GF-D8 (cell line): ENCODE measurements at regions not wholly inside any gene's neighbourhood (a gene's known extent, or its start where the extent isn't known, plus 50 kb on each side); places are given as distances from the start of the nearest gene placed in this dataset.

Source experiments
- DNase-seq: peaks from one replicate; lab custom pipeline; 2025; lab: John Stamatoyannopoulos, UW

DNA sequence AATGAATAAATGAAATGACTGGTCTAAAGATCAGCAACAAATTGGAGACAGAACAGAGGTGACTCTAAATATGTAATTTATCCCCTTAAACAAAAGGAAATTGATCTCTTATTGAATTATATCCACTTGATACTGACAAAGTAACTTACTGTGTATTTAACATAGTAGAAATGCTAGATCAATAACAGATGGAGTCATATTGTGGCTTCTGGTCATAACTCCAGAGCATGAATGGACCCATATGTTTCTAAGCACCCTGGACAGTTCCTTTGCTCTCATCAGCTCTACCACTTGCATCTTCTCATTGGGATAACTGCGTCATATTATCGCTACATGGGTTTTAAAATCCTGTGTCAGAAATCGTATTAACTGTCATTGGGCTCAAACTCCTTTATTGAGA, 222.3 kb downstream of the ETS1 start:
- DNase-seq, result no peak

- no peak for DNase-seq
These were observed 225.8 kb downstream of the ETS1 start for GRCh38 chr11:128361451-128362020.

- DNase-seq, result no peak
These were observed 227.8 kb downstream of the ETS1 start for GRCh38 chr11:128359515-128359914.

GRCh38 chr11:128357073-128357472, 230.3 kb downstream of the ETS1 start:
- no peak for DNase-seq

DNA sequence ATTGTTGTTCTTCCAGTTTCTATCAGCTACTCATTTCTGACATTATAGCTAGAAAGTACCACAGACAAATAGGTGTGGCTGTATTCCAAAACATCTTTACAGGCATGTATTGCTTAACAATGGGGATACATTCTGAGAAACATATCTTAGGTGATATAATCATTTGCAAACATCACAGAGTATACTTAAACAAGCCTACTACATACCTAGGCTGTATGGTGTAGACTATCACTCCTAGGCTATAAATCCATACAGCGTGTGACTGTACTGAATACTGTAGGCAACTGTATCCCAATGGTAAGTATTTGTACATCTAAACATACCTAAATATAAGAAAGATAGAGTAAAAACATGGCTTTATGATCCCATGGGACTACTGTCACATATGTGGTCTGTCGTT, 231.8 kb downstream of the ETS1 start:
- DNase-seq, result no peak

DNA sequence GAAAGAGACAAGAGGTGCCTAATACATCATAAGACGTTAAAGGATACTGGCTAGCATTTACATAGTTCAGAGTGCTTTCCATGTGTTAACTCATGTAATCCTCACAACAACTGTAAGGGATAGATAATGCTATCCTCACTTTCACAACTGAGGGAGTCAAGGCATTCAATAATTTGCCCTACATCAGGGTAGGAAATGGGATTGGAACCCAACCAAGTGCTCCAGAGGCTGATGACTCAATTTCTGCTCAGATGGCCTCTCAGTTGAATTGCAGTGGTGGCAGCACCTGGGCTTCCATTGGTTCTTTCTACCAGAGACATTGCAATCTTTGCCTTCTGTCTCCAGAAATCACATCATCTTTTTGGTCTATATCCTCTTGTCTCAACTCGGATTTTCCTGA, 232.9 kb downstream of the ETS1 start:
- no peak for DNase-seq

DNA sequence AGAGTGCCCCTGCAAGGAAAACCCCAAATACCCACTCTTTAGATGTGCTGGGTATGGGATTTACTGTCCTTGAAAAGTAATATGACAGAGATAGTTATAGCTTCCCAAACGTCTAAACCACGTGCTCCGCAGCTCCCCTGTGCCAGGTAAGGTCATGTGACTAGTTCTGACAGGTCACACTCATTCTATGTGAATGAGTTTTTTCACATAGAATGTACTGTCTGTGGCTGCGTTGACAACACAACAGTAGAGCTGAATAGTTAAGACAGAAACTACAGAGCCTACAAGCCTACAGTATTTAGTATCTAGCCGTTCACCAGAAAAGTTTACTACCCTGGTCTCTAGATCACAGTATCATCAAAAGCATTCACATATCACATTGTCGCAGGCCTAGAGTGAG, 236.2 kb downstream of the ETS1 start:
- no peak for DNase-seq

- no peak for DNase-seq
These were observed 237.6 kb downstream of the ETS1 start for GRCh38 chr11:128349650-128350299.

- no peak for DNase-seq
These were observed 240.6 kb downstream of the ETS1 start for GRCh38 chr11:128346804-128347203.

GRCh38 chr11:128345316-128345715, 242.0 kb downstream of the ETS1 start:
- DNase-seq, result no peak

DNA sequence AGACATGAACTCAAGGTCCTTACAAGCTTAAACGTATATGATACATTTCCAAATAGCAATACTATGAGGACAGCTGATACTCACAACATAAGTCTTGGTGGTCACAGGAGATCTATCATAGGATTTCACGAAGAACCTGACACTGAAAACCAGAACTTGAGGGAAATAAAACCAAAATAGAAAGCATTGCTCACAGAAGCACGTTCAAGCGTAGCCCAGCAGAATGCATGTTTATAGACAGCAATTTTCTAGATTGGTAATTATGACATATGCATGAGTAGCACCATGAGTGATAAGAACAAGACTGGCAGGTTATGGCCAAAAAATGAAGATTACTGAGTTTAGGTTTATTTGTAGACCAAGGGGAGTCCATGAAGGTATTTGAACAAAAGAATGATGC, 243.5 kb downstream of the ETS1 start:
- no peak for DNase-seq

GRCh38 chr11:128343135-128343514, 244.2 kb downstream of the ETS1 start:
- no peak for DNase-seq

DNA sequence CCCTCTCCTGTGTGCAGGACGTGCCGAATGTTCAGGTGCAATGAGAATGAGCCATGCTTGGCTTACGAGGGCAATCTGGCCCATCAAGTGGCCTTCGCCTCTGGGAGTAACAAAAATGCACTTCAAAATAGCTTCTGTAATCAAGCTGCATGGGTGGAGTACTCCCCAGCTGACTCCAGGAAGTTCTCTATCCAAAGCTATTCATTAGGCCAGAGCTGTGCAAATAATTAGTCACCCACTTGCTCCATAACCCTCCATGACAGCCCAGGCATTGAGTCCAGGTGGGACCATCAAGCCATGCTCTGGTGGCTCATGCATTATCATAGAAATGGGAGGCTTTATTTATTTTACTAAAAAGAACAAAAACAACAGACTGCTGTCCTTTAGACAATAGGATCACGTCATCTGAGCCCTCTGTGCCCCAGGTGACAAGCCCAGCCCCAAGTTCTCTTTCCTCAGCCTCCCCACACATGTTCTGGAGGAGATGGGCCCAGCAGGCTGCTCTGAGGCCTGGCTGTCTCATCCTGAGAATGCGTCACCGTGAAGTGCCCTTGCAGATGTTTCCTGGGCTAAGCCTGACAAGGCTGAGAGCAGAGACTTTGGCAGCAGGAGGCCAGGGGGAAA, 244.7 kb downstream of the ETS1 start:
- DNase-seq, result no peak

- no peak for DNase-seq
These were observed 245.8 kb downstream of the ETS1 start for GRCh38 chr11:128341280-128342248.

- no peak for DNase-seq
These were observed 247.6 kb downstream of the ETS1 start for GRCh38 chr11:128339792-128340191.

DNA sequence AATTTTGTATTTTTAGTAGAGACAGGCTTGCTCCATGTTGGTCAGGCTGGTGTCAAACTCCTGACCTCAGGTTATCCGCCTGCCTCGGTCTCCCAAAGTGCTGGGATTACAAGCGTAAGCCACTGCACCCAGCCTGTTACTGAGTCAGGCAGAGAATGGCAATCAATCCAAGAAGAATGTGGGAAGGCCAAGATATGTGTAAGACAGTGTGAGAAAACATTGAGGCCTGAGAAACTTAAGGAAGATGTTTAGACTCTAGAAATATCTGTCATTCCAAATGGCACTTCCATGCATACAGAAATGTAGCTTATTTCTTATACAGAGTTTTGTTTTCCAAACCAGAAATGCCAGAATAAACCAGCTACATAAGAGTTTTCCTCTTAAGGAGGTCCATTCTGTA, 248.5 kb downstream of the ETS1 start:
- DNase-seq, result no peak

GRCh38 chr11:128336203-128336602, 251.2 kb downstream of the ETS1 start:
- DNase-seq, result no peak

- no peak for DNase-seq
These were observed 251.6 kb downstream of the ETS1 start for GRCh38 chr11:128335729-128336128.

GRCh38 chr11:128334311-128335044, 252.9 kb downstream of the ETS1 start:
- DNase-seq, result no peak

DNA sequence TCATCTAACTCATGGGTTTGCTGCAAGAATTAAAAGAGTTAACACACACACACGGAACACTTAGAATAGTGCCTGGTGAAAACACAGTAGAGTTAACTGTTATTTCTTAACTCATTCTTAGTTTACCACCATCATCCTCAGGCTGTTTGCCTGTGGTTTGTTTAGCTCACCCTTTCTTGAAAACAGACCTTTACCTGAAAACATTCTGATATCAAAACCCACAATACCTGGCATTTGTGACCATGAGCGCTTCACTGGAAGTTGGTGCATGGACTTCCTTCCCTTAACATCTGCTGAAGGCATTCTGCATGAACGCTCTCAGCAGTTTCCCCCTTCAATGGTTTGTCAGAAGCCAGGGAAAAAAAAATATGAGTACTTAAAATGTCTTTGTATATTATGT, 256.0 kb downstream of the ETS1 start:
- no peak for DNase-seq

GRCh38 chr11:128330203-128330602, 257.2 kb downstream of the ETS1 start:
- DNase-seq, result no peak
